GM18505 (cell line): ENCODE measurements at regions not wholly inside any gene's neighbourhood (a gene's known extent, or its start where the extent isn't known, plus 50 kb on each side); places are given as distances from the start of the nearest gene placed in this dataset.

Experiments
- ATAC-seq: cut with Tn5 transposase; IDR thresholded peaks from one replicate; pipeline ENCODE4 v1.9.1; 2021; ENCODE audit not compliant: unreplicated experiment
- POLR2A ChIP-seq: IDR thresholded peaks from 4 replicates; pipeline ENCODE4 v1.6.1; 2011; ENCODE audit warnings: borderline replicate concordance; ENCODE audit not compliant: insufficient read depth, insufficient read length; ENCODE audit errors: extremely low read depth

- TF ChIP-seq POLR2A: no peak
- no peak for ATAC-seq
Measured at GRCh38 chr12:41966916-41967315, 177.8 kb downstream of the GXYLT1 start.

GRCh38 chr12:41966001-41966400, 178.7 kb downstream of the GXYLT1 start:
- TF ChIP-seq POLR2A: no peak
- no peak for ATAC-seq

GRCh38 chr12:41963398-41963797, 181.3 kb downstream of the GXYLT1 start:
- ATAC-seq: no peak
- TF ChIP-seq POLR2A: no peak

- no peak for TF ChIP-seq POLR2A
- no peak for ATAC-seq
Measured at GRCh38 chr12:41962171-41962572, 182.5 kb downstream of the GXYLT1 start.

GRCh38 chr12:41959271-41959670, 185.4 kb downstream of the GXYLT1 start:
- ATAC-seq: no peak
- no peak for TF ChIP-seq POLR2A

- TF ChIP-seq POLR2A: no peak
- no peak for ATAC-seq
Measured at GRCh38 chr12:41956353-41956752, 188.3 kb downstream of the GXYLT1 start.

GRCh38 chr12:41950455-41950854, 194.2 kb downstream of the GXYLT1 start:
- no peak for TF ChIP-seq POLR2A
- ATAC-seq: no peak

GRCh38 chr12:41946106-41946505, 198.6 kb downstream of the GXYLT1 start:
- no peak for ATAC-seq
- no peak for TF ChIP-seq POLR2A

- no peak for TF ChIP-seq POLR2A
- ATAC-seq: no peak
Measured at GRCh38 chr12:41944216-41944615, 200.5 kb downstream of the GXYLT1 start.

GRCh38 chr12:41943671-41944070, 201.0 kb downstream of the GXYLT1 start:
- ATAC-seq: no peak
- no peak for TF ChIP-seq POLR2A

GRCh38 chr12:41942354-41942753, 202.3 kb downstream of the GXYLT1 start:
- no peak for TF ChIP-seq POLR2A
- ATAC-seq: no peak

GRCh38 chr12:41941079-41941478, 203.6 kb downstream of the GXYLT1 start:
- TF ChIP-seq POLR2A: no peak
- no peak for ATAC-seq

GRCh38 chr12:41940571-41940970, 204.1 kb downstream of the GXYLT1 start:
- ATAC-seq: no peak
- no peak for TF ChIP-seq POLR2A

GRCh38 chr12:41936333-41936732, 208.3 kb downstream of the GXYLT1 start:
- no peak for ATAC-seq
- no peak for TF ChIP-seq POLR2A

- no peak for TF ChIP-seq POLR2A
- no peak for ATAC-seq
Measured at GRCh38 chr12:41935911-41936310, 208.8 kb downstream of the GXYLT1 start.
